Karpas-422 (cell line): ENCODE measurements at regions not wholly inside any gene's neighbourhood (a gene's known extent, or its start where the extent isn't known, plus 50 kb on each side); places are given as distances from the start of the nearest gene placed in this dataset.

Experiments
- DNase-seq: peaks from one replicate; pipeline ENCODE4 v3.0.0-alpha.2; 2015
- H2AFZ ChIP-seq: fragments of 200-600 bp; sonication (generic); 2 replicates; pipeline ENCODE4 v1.6.1; 2014; ENCODE audit warnings: antibody characterized with exemption, low read length, mixed read lengths
- H3K27ac ChIP-seq: fragments of 200-600 bp; sonication (generic); 2 replicates; pipeline ENCODE4 v1.5.1; 2014; ENCODE audit warnings: mild to moderate bottlenecking, low read length, moderate library complexity
- H3K27me3 ChIP-seq: fragments of 200-600 bp; sonication (generic); 2 replicates; pipeline ENCODE4 v1.6.1; 2014; ENCODE audit warnings: low read length, mixed read lengths
- H3K36me3 ChIP-seq: fragments of 200-600 bp; sonication (generic); 2 replicates; pipeline ENCODE4 v1.6.1; 2014; ENCODE audit warnings: low read length, mixed read lengths; ENCODE audit not compliant: insufficient read depth
- H3K4me1 ChIP-seq: fragments of 200-600 bp; sonication (generic); 2 replicates; pipeline ENCODE4 v1.6.1; 2014; ENCODE audit warnings: mild to moderate bottlenecking, low read length, mixed read lengths
- H3K4me2 ChIP-seq: fragments of 200-600 bp; sonication (generic); 2 replicates; pipeline ENCODE4 v1.6.1; 2014; ENCODE audit warnings: low read length, low read depth, mild to moderate bottlenecking; ENCODE audit not compliant: poor library complexity, severe bottlenecking
- H3K4me3 ChIP-seq: fragments of 200-600 bp; sonication (generic); 2 replicates; pipeline ENCODE4 v1.5.1; 2014; ENCODE audit warnings: mild to moderate bottlenecking, antibody characterized with exemption, low read length, mixed read lengths
- H3K79me2 ChIP-seq: fragments of 200-600 bp; sonication (generic); 2 replicates; pipeline ENCODE4 v1.6.1; 2014; ENCODE audit warnings: mild to moderate bottlenecking, low read length, mixed read lengths
- H3K9ac ChIP-seq: fragments of 200-600 bp; sonication (generic); 2 replicates; pipeline ENCODE4 v1.6.0; 2014; ENCODE audit warnings: low read length
- H3K9me2 ChIP-seq: fragments of 200-600 bp; sonication (generic), shearing (Covaris generic); replicated peaks from 2 replicates; pipeline ENCODE4 v1.6.0; 2014; ENCODE audit warnings: mild to moderate bottlenecking, low read length, moderate library complexity; ENCODE audit not compliant: insufficient read depth
- H3K9me3 ChIP-seq: fragments of 300-700, 200-600 bp; sonication (generic); 2 replicates; pipeline ENCODE4 v1.6.1; 2014; ENCODE audit warnings: low read length, mixed read lengths
- H4K20me1 ChIP-seq: fragments of 200-600 bp; sonication (generic); 2 replicates; pipeline ENCODE4 v1.6.1; 2014; ENCODE audit warnings: mild to moderate bottlenecking, antibody characterized with exemption, low read length, low read depth; ENCODE audit not compliant: insufficient read depth

GRCh38 chr11:116239247-116239646 lies 533.5 kb downstream of the BUD13 start:
- Histone ChIP-seq H3K4me2 (no peak overlapping the region), H3K27me3 (no peaks in the 10 kb centered on the region), H4K20me1 (no peaks in the 10 kb centered on the region), H3K4me1 (no peaks in the 10 kb centered on the region), H2AFZ (no peak overlapping the region), H3K9me2 (no peaks in the 10 kb centered on the region), H3K36me3 (no peaks in the 10 kb centered on the region), H3K79me2 (no peaks in the 10 kb centered on the region), H3K27ac (no peak overlapping the region), H3K4me3 (no peak overlapping the region), H3K9me3 (no peaks in the 10 kb centered on the region), H3K9ac (no peak overlapping the region)
- no peak for DNase-seq

- H3K27me3 ChIP-seq, result no peaks in the 10 kb centered on the region
- no peak for DNase-seq
- H3K9ac ChIP-seq, result no peak overlapping the region
- no peaks in the 10 kb centered on the region for H3K9me2 ChIP-seq
- no peaks in the 10 kb centered on the region for H3K79me2 ChIP-seq
- H3K4me3 ChIP-seq, result no peak overlapping the region
- H3K4me2 ChIP-seq, result no peak overlapping the region
- no peak overlapping the region for H3K27ac ChIP-seq
- no peak overlapping the region for H2AFZ ChIP-seq
- no peaks in the 10 kb centered on the region for H4K20me1 ChIP-seq
- no peaks in the 10 kb centered on the region for H3K9me3 ChIP-seq
- H3K36me3 ChIP-seq, result no peaks in the 10 kb centered on the region
- H3K4me1 ChIP-seq, result no peaks in the 10 kb centered on the region
These were observed 537.7 kb downstream of the BUD13 start for GRCh38 chr11:116234989-116235568.

- Histone ChIP-seq H3K27ac (no peak overlapping the region), H3K27me3 (no peaks in the 10 kb centered on the region), H3K4me1 (no peaks in the 10 kb centered on the region), H3K4me3 (no peak overlapping the region), H4K20me1 (no peaks in the 10 kb centered on the region), H3K79me2 (no peaks in the 10 kb centered on the region), H2AFZ (no peak overlapping the region), H3K9me3 (no peaks in the 10 kb centered on the region), H3K4me2 (no peak overlapping the region), H3K9me2 (no peaks in the 10 kb centered on the region), H3K9ac (no peak overlapping the region), H3K36me3 (no peaks in the 10 kb centered on the region)
- DNase-seq, result no peak
These were observed 539.2 kb downstream of the BUD13 start for GRCh38 chr11:116233561-116233960.

GRCh38 chr11:116232364-116232828 lies 540.4 kb downstream of the BUD13 start:
- H3K4me2 ChIP-seq, result no peak overlapping the region
- H3K9me3 ChIP-seq, result no peaks in the 10 kb centered on the region
- no peak overlapping the region for H3K27ac ChIP-seq
- no peaks in the 10 kb centered on the region for H3K36me3 ChIP-seq
- no peak overlapping the region for H3K9ac ChIP-seq
- no peaks in the 10 kb centered on the region for H4K20me1 ChIP-seq
- H3K4me3 ChIP-seq, result no peak overlapping the region
- DNase-seq, result no peak
- no peaks in the 10 kb centered on the region for H3K79me2 ChIP-seq
- H3K9me2 ChIP-seq, result no peaks in the 10 kb centered on the region
- H2AFZ ChIP-seq, result no peak overlapping the region
- H3K4me1 ChIP-seq, result no peaks in the 10 kb centered on the region
- no peaks in the 10 kb centered on the region for H3K27me3 ChIP-seq

GRCh38 chr11:116231543-116231942 lies 541.2 kb downstream of the BUD13 start:
- Histone ChIP-seq H3K9ac (no peak overlapping the region), H3K27ac (no peak overlapping the region), H3K4me3 (no peak overlapping the region), H4K20me1 (no peaks in the 10 kb centered on the region), H3K9me3 (no peaks in the 10 kb centered on the region), H2AFZ (no peak overlapping the region), H3K4me2 (no peak overlapping the region), H3K4me1 (no peaks in the 10 kb centered on the region), H3K36me3 (no peaks in the 10 kb centered on the region), H3K27me3 (no peaks in the 10 kb centered on the region), H3K79me2 (no peaks in the 10 kb centered on the region), H3K9me2 (no peaks in the 10 kb centered on the region)
- DNase-seq, result no peak

GRCh38 chr11:116230438-116230837 lies 542.3 kb downstream of the BUD13 start:
- no peaks in the 10 kb centered on the region for H4K20me1 ChIP-seq
- H3K36me3 ChIP-seq, result no peaks in the 10 kb centered on the region
- H3K9me3 ChIP-seq, result no peaks in the 10 kb centered on the region
- no peak overlapping the region for H3K4me3 ChIP-seq
- H3K79me2 ChIP-seq, result no peaks in the 10 kb centered on the region
- H3K27ac ChIP-seq, result no peak overlapping the region
- DNase-seq, result no peak
- H2AFZ ChIP-seq, result no peak overlapping the region
- no peaks in the 10 kb centered on the region for H3K9me2 ChIP-seq
- no peak overlapping the region for H3K9ac ChIP-seq
- H3K4me1 ChIP-seq, result no peaks in the 10 kb centered on the region
- no peaks in the 10 kb centered on the region for H3K27me3 ChIP-seq
- no peak overlapping the region for H3K4me2 ChIP-seq

- no peaks in the 10 kb centered on the region for H3K4me1 ChIP-seq
- H3K4me2 ChIP-seq, result no peak overlapping the region
- H3K27me3 ChIP-seq, result no peaks in the 10 kb centered on the region
- no peak overlapping the region for H3K9ac ChIP-seq
- H3K27ac ChIP-seq, result no peak overlapping the region
- H4K20me1 ChIP-seq, result no peaks in the 10 kb centered on the region
- H2AFZ ChIP-seq, result no peak overlapping the region
- H3K9me3 ChIP-seq, result no peaks in the 10 kb centered on the region
- H3K36me3 ChIP-seq, result no peaks in the 10 kb centered on the region
- H3K9me2 ChIP-seq, result no peaks in the 10 kb centered on the region
- DNase-seq, result no peak
- no peaks in the 10 kb centered on the region for H3K79me2 ChIP-seq
- H3K4me3 ChIP-seq, result no peak overlapping the region
These were observed 543.4 kb downstream of the BUD13 start for GRCh38 chr11:116229236-116229970.

- Histone ChIP-seq H3K79me2 (no peaks in the 10 kb centered on the region), H3K4me3 (no peak overlapping the region), H4K20me1 (no peaks in the 10 kb centered on the region), H3K9me2 (no peaks in the 10 kb centered on the region), H3K4me1 (no peaks in the 10 kb centered on the region), H3K27me3 (no peaks in the 10 kb centered on the region), H3K9ac (no peak overlapping the region), H3K27ac (no peak overlapping the region), H3K36me3 (no peaks in the 10 kb centered on the region), H2AFZ (no peak overlapping the region), H3K9me3 (no peaks in the 10 kb centered on the region), H3K4me2 (no peak overlapping the region)
- no peak for DNase-seq
These were observed 546.1 kb downstream of the BUD13 start for GRCh38 chr11:116226731-116227130.
